SK-N-SH (cell line): ENCODE measurements at regions not wholly inside any gene's neighbourhood (a gene's known extent, or its start where the extent isn't known, plus 50 kb on each side); places are given as distances from the start of the nearest gene placed in this dataset.

ENCODE experiments used
- CTCF ChIA-PET: fragments of 300-600, 350-600 bp; formaldehyde crosslinking; extraction: SDS; loops from one replicate; lab custom pipeline; 2021; lab: Yijun Ruan, JAX
- POLR2A ChIA-PET: fragments of 350-600 bp; sonication (Branson Sonifier 250); formaldehyde crosslinking; extraction: SDS; loops from one replicate; lab custom pipeline; 2020; ENCODE audit warnings: antibody characterized with exemption, inconsistent platforms; lab: Yijun Ruan, JAX
- DNase-seq: peaks from one replicate; pipeline ENCODE4 v3.0.0; 2012
- H2AFZ ChIP-seq: fragments of 200-600 bp; sonication (generic); 2 replicates; pipeline ENCODE4 v1.8.1; 2016; ENCODE audit warnings: antibody characterized with exemption, mild to moderate bottlenecking, low read depth
- H3F3A ChIP-seq: fragments of 200-600 bp; sonication (generic); replicated peaks from 2 replicates; pipeline ENCODE3; 2016; ENCODE audit warnings: antibody characterized with exemption, mild to moderate bottlenecking; ENCODE audit not compliant: insufficient read depth
- H3K27ac ChIP-seq, 2 experiments: fragments of 200-500 bp in 1 of 2; fragments of 200-600 bp in 1 of 2; sonication (Bioruptor generic) in 1 of 2; sonication (generic), shearing (Covaris generic) in 1 of 2; 2 replicates each; pipeline versions ENCODE4 v1.5.1 to v1.6.1; 2014 to 2016; ENCODE audit warnings: low read depth in 2 of 2, inconsistent platforms in 1 of 2, low read length in 1 of 2, mild to moderate bottlenecking in 1 of 2, mixed read lengths in 1 of 2
- H3K27me3 ChIP-seq: fragments of 200-600 bp; sonication (generic), shearing (Covaris generic); 2 replicates; pipeline ENCODE4 v1.6.1; 2016; ENCODE audit warnings: mixed run types; ENCODE audit not compliant: insufficient read depth
- H3K36me3 ChIP-seq, 2 experiments: fragments of 200-500 bp in 1 of 2; fragments of 200-600 bp in 1 of 2; sonication (Bioruptor generic) in 1 of 2; sonication (generic) in 1 of 2; replicated peaks in 1 of 2; 2 replicates each; pipeline versions ENCODE3 to v1.5.1; 2014 to 2016; ENCODE audit warnings: low read length in 1 of 2, mild to moderate bottlenecking in 1 of 2; ENCODE audit not compliant: insufficient read depth in 2 of 2, control insufficient read depth in 1 of 2
- H3K4me1 ChIP-seq, 2 experiments: fragments of 200-500 bp in 1 of 2; fragments of 200-600 bp in 1 of 2; sonication (Bioruptor generic) in 1 of 2; sonication (generic), shearing (Covaris generic) in 1 of 2; 2 replicates each; pipeline versions ENCODE4 v1.5.1 to v1.6.1; 2014 to 2016; ENCODE audit warnings: low read depth in 1 of 2, low read length in 1 of 2, mixed run types in 1 of 2; ENCODE audit not compliant: insufficient read depth in 2 of 2, control insufficient read depth in 1 of 2
- H3K4me2 ChIP-seq: fragments of 200-600 bp; sonication (generic), shearing (Covaris generic); 2 replicates; pipeline ENCODE4 v1.6.1; 2017; ENCODE audit warnings: mixed run types
- H3K4me3 ChIP-seq, 2 experiments: fragments of 200-500 bp in 1 of 2; fragments of 200-600 bp in 1 of 2; sonication (Bioruptor generic) in 1 of 2; sonication (generic), shearing (Covaris generic) in 1 of 2; 2 replicates each; pipeline versions ENCODE4 v1.5.1 to v1.8.1; 2014 to 2016; ENCODE audit warnings: low read depth in 2 of 2, inconsistent platforms in 1 of 2, low read length in 1 of 2, mild to moderate bottlenecking in 1 of 2, mixed read lengths in 1 of 2, moderate library complexity in 1 of 2
- H3K79me2 ChIP-seq: fragments of 200-600 bp; sonication (generic); 2 replicates; pipeline ENCODE4 v1.8.1; 2017; ENCODE audit warnings: mild to moderate bottlenecking; ENCODE audit not compliant: insufficient read depth
- H3K9ac ChIP-seq: fragments of 200-600 bp; sonication (generic); 2 replicates; pipeline ENCODE4 v1.6.1; 2017; ENCODE audit warnings: mixed run types
- H3K9me2 ChIP-seq: fragments of 200-600 bp; sonication (generic); 2 replicates; pipeline ENCODE4 v1.6.1; 2017; ENCODE audit warnings: mixed run types
- H3K9me3 ChIP-seq: fragments of 200-600 bp; sonication (generic); 2 replicates; pipeline ENCODE4 v1.6.1; 2017; ENCODE audit warnings: mixed run types, mild to moderate bottlenecking, moderate library complexity
- H4K20me1 ChIP-seq: fragments of 200-600 bp; sonication (generic); 2 replicates; pipeline ENCODE4 v1.6.1; 2017; ENCODE audit warnings: mild to moderate bottlenecking, mixed run types; ENCODE audit not compliant: insufficient read depth
- CTCF ChIP-seq: fragments of 200-600 bp; sonication (generic); IDR thresholded peaks from 2 replicates; pipeline ENCODE4 v1.6.1; 2017; ENCODE audit warnings: antibody characterized with exemption, mild to moderate bottlenecking, moderate library complexity
- FOSL2 ChIP-seq: IDR thresholded peaks from 2 replicates; pipeline ENCODE4 v1.4.0; 2012; ENCODE audit warnings: low read depth, mild to moderate bottlenecking, moderate library complexity, borderline replicate concordance
- FOXJ3 ChIP-seq: sonication (generic); formaldehyde crosslinking; IDR thresholded peaks from 2 replicates; pipeline ENCODE4 v1.5.1; 2020; ENCODE audit warnings: mild to moderate bottlenecking, missing genetic modification reagents
- GABPA ChIP-seq: IDR thresholded peaks from 2 replicates; pipeline ENCODE4 v1.4.0; 2012; ENCODE audit warnings: low read depth, mild to moderate bottlenecking
- JUND ChIP-seq: IDR thresholded peaks from 2 replicates; pipeline ENCODE4 v1.4.0; 2012
- MAX ChIP-seq: IDR thresholded peaks from 2 replicates; pipeline ENCODE4 v1.4.0; 2012; ENCODE audit warnings: low read depth
- MEF2A ChIP-seq: IDR thresholded peaks from 2 replicates; pipeline ENCODE4 v1.4.0; 2012; ENCODE audit warnings: low read depth, borderline replicate concordance
- MXI1 ChIP-seq: IDR thresholded peaks from 2 replicates; pipeline ENCODE4 v1.6.1; 2012; ENCODE audit warnings: mild to moderate bottlenecking, low read depth, low read length, improper control_type of control experiment
- NRF1 ChIP-seq: IDR thresholded peaks from 2 replicates; pipeline ENCODE4 v1.6.1; 2012; ENCODE audit warnings: low read depth, mild to moderate bottlenecking, low read length
- PBX3 ChIP-seq: IDR thresholded peaks from 2 replicates; pipeline ENCODE4; 2012
- RAD21 ChIP-seq: IDR thresholded peaks from 2 replicates; pipeline ENCODE4 v1.6.1; 2012; ENCODE audit warnings: mild to moderate bottlenecking, low read length
- RCOR1 ChIP-seq: fragments of 150-350 bp; IDR thresholded peaks from 2 replicates; pipeline ENCODE4 v1.6.1; 2017; ENCODE audit warnings: antibody characterized with exemption, low read length
- RFX5 ChIP-seq: IDR thresholded peaks from 2 replicates; pipeline ENCODE4 v1.6.1; 2012; ENCODE audit warnings: mild to moderate bottlenecking, improper control_type of control experiment, low read length
- SIN3A ChIP-seq: IDR thresholded peaks from 2 replicates; pipeline ENCODE4 v1.6.1; 2012; ENCODE audit warnings: low read depth, mild to moderate bottlenecking, low read length, moderate library complexity, borderline replicate concordance
- SMC3 ChIP-seq: IDR thresholded peaks from 2 replicates; pipeline ENCODE4 v1.6.1; 2012; ENCODE audit warnings: low read depth, low read length, improper control_type of control experiment
- USF1 ChIP-seq: IDR thresholded peaks from 2 replicates; pipeline ENCODE4 v1.4.0; 2012; ENCODE audit warnings: low read depth, borderline replicate concordance
- USF2 ChIP-seq: fragments of 150-350 bp; IDR thresholded peaks from 2 replicates; pipeline ENCODE4 v1.6.1; 2017; ENCODE audit warnings: antibody characterized with exemption, low read length, low read depth, borderline replicate concordance
- YY1 ChIP-seq: IDR thresholded peaks from 2 replicates; pipeline ENCODE4 v1.4.0; 2012; ENCODE audit warnings: low read depth, mild to moderate bottlenecking
- WGBS: methylation state at CpG from one replicate; pipeline ENCODE4 v1.1.6; 2017; ENCODE audit warnings: low lambda C conversion rate; 5-methylcytosine and 5-hydroxymethylcytosine counted together

- H3K79me2 ChIP-seq, result no peaks in the 10 kb centered on the region
- ChIA-PET POLR2A (no interaction called here), CTCF (no interaction called here)
- no peak for DNase-seq
- H3K9me3 ChIP-seq, result no peaks in the 10 kb centered on the region
- no peak overlapping the region for H3K4me3 ChIP-seq
- H3K27ac ChIP-seq, result no peak overlapping the region
- TF ChIP-seq RFX5, result no peak
- TF ChIP-seq CTCF, result no peak
- no peak for TF ChIP-seq MXI1
- TF ChIP-seq NRF1, result no peak
- TF ChIP-seq MEF2A, result no peak
- TF ChIP-seq YY1, result no peak
- TF ChIP-seq USF2, result no peak
- no peak for TF ChIP-seq FOSL2
- no peak for TF ChIP-seq RCOR1
- no peak for TF ChIP-seq FOXJ3 (CRISPR knock-in tag)
- TF ChIP-seq PBX3, result no peak
- no peak for TF ChIP-seq MAX
- TF ChIP-seq SIN3A, result no peak
- no peak for TF ChIP-seq SMC3
- no peak for TF ChIP-seq USF1
- no peak for TF ChIP-seq GABPA
- no peak for TF ChIP-seq RAD21
- TF ChIP-seq JUND, result no peak
- H2AFZ ChIP-seq, result no peak overlapping the region
- no peaks in the 10 kb centered on the region for H3K36me3 ChIP-seq
- no peak overlapping the region for H3K4me2 ChIP-seq
- H3K27me3 ChIP-seq, result no peaks in the 10 kb centered on the region
- WGBS, result 8% methylated on average over 1 of the region's 1 CpG
- H3F3A ChIP-seq, result no peaks in the 10 kb centered on the region
- no peaks in the 10 kb centered on the region for H3K9me2 ChIP-seq
- H3K4me1 ChIP-seq, result no peaks in the 10 kb centered on the region; a peak in 1 of 4 replicates
- H4K20me1 ChIP-seq, result no peaks in the 10 kb centered on the region
- no peak overlapping the region for H3K9ac ChIP-seq
Measured at GRCh38 chr14:44663136-44663535, 156.1 kb upstream of the FSCB start.
